Kidney epithelial cell (primary cell): ENCODE measurements at regions not wholly inside any gene's neighbourhood (a gene's known extent, or its start where the extent isn't known, plus 50 kb on each side); places are given as distances from the start of the nearest gene placed in this dataset.

ENCODE experiments used
- DNase-seq: peaks from one replicate; pipeline ENCODE4 v3.0.0-alpha.2; 2010; ENCODE audit warnings: low read depth
- H3K27me3 ChIP-seq: 2 replicates; pipeline ENCODE4 v1.6.0; 2011; ENCODE audit warnings: low read length; ENCODE audit not compliant: control insufficient read depth, insufficient read depth
- H3K36me3 ChIP-seq: 2 replicates; pipeline ENCODE4 v1.5.1; 2011; ENCODE audit warnings: low read length; ENCODE audit not compliant: control insufficient read depth, insufficient read depth
- H3K4me3 ChIP-seq: 2 replicates; pipeline ENCODE4 v1.5.1; 2011; ENCODE audit warnings: low read depth, mild to moderate bottlenecking, control low read depth, low read length
- CTCF ChIP-seq: IDR thresholded peaks from 2 replicates; pipeline ENCODE4 v1.5.1; 2011; ENCODE audit warnings: mild to moderate bottlenecking, moderate library complexity, low read length, control low read depth, inconsistent platforms; ENCODE audit not compliant: insufficient read depth, poor library complexity, severe bottlenecking

- TF ChIP-seq CTCF = no peak
- H3K36me3 ChIP-seq = no peaks in the 10 kb centered on the region
- DNase-seq = no peak
Observed at GRCh38 chr1:217272385-217272784, 358.5 kb downstream of the GPATCH2 start.

GRCh38 chr1:217270101-217270500 lies 360.8 kb downstream of the GPATCH2 start:
- TF ChIP-seq CTCF = no peak
- no peak overlapping the region for H3K4me3 ChIP-seq
- H3K36me3 ChIP-seq = no peaks in the 10 kb centered on the region
- H3K27me3 ChIP-seq = no peaks in the 10 kb centered on the region
- no peak for DNase-seq

More at GRCh38 chr1:217272385-217272784, 358.5 kb downstream of the GPATCH2 start:
- no peak overlapping the region for H3K4me3 ChIP-seq
- H3K27me3 ChIP-seq = no peaks in the 10 kb centered on the region

GRCh38 chr1:217268058-217268457 lies 362.8 kb downstream of the GPATCH2 start:
- DNase-seq = no peak
- no peaks in the 10 kb centered on the region for H3K27me3 ChIP-seq
- no peak overlapping the region for H3K4me3 ChIP-seq
- TF ChIP-seq CTCF = no peak
- no peaks in the 10 kb centered on the region for H3K36me3 ChIP-seq

GRCh38 chr1:217261636-217262035 lies 369.3 kb downstream of the GPATCH2 start:
- Histone ChIP-seq H3K27me3 (no peaks in the 10 kb centered on the region), H3K36me3 (no peaks in the 10 kb centered on the region), H3K4me3 (no peak overlapping the region)
- TF ChIP-seq CTCF = no peak
- DNase-seq = no peak

GRCh38 chr1:217260676-217261075 lies 370.2 kb downstream of the GPATCH2 start:
- no peak for DNase-seq
- Histone ChIP-seq H3K36me3 (no peaks in the 10 kb centered on the region), H3K4me3 (no peak overlapping the region), H3K27me3 (no peaks in the 10 kb centered on the region)
- no peak for TF ChIP-seq CTCF

GRCh38 chr1:217253985-217254384 lies 376.9 kb downstream of the GPATCH2 start:
- no peak for DNase-seq
- no peak for TF ChIP-seq CTCF
- Histone ChIP-seq H3K4me3 (no peak overlapping the region), H3K27me3 (no peaks in the 10 kb centered on the region), H3K36me3 (no peaks in the 10 kb centered on the region)
